HG03280 (cell line): ENCODE measurements at regions not wholly inside any gene's neighbourhood (a gene's known extent, or its start where the extent isn't known, plus 50 kb on each side); places are given as distances from the start of the nearest gene placed in this dataset.
"Not testable (repeated sequence)": the region's sequence is repeated elsewhere in the genome, so short reads cannot be mapped to it uniquely, and the experiment has no call there.

Source experiments
- ATAC-seq: cut with Tn5 transposase; IDR thresholded peaks from one replicate; pipeline ENCODE4 v1.9.1; 2021; ENCODE audit warnings: mild to moderate bottlenecking, moderate library complexity; ENCODE audit not compliant: unreplicated experiment

- no peak for ATAC-seq
Measured at GRCh38 chr13:57899096-57899495, 267.6 kb downstream of the PCDH17 start.

- ATAC-seq, result not testable (repeated sequence)
Measured at GRCh38 chr13:57909833-57910232, 278.3 kb downstream of the PCDH17 start.

- ATAC-seq, result no peak
Measured at GRCh38 chr13:57918086-57918485, 286.5 kb downstream of the PCDH17 start.

GRCh38 chr13:57918913-57919312 is 287.4 kb downstream of the PCDH17 start:
- ATAC-seq, result no peak

- ATAC-seq, result no peak
Measured at GRCh38 chr13:57925250-57925649, 293.7 kb downstream of the PCDH17 start.

GRCh38 chr13:57925751-57926150 is 294.2 kb downstream of the PCDH17 start:
- no peak for ATAC-seq

GRCh38 chr13:57932061-57932460 is 300.5 kb downstream of the PCDH17 start:
- no peak for ATAC-seq

- ATAC-seq, result no peak
Measured at GRCh38 chr13:57933606-57934005, 302.1 kb downstream of the PCDH17 start.

- ATAC-seq, result no peak
Measured at GRCh38 chr13:57935965-57936364, 304.4 kb downstream of the PCDH17 start.

GRCh38 chr13:57946361-57946760 is 314.8 kb downstream of the PCDH17 start:
- peak; percentile 90 for ATAC-seq

- ATAC-seq, result no peak
Measured at GRCh38 chr13:57948884-57949283, 317.3 kb downstream of the PCDH17 start.

- ATAC-seq, result no peak
Measured at GRCh38 chr13:57969951-57970350, 338.4 kb downstream of the PCDH17 start.

- no peak for ATAC-seq
Measured at GRCh38 chr13:57970404-57970803, 338.9 kb downstream of the PCDH17 start.

- no peak for ATAC-seq
Measured at GRCh38 chr13:57982782-57983181, 351.2 kb downstream of the PCDH17 start.

GRCh38 chr13:57988276-57988675 is 356.7 kb downstream of the PCDH17 start:
- no peak for ATAC-seq

GRCh38 chr13:57991041-57991440 is 359.5 kb downstream of the PCDH17 start:
- no peak for ATAC-seq

- ATAC-seq, result no peak
Measured at GRCh38 chr13:57992416-57992815, 360.9 kb downstream of the PCDH17 start.

GRCh38 chr13:57996717-57997116 is 365.2 kb downstream of the PCDH17 start:
- ATAC-seq, result no peak

GRCh38 chr13:58004751-58005150 is 373.2 kb downstream of the PCDH17 start:
- no peak for ATAC-seq

GRCh38 chr13:58018020-58018419 is 386.5 kb downstream of the PCDH17 start:
- ATAC-seq, result no peak

GRCh38 chr13:58018865-58019264 is 387.3 kb downstream of the PCDH17 start:
- ATAC-seq, result no peak

GRCh38 chr13:58024103-58024502 is 392.6 kb downstream of the PCDH17 start:
- ATAC-seq, result no peak

- ATAC-seq, result no peak
Measured at GRCh38 chr13:58025821-58026220, 394.3 kb downstream of the PCDH17 start.
